ENCODE measurements at regions not wholly inside any gene's neighbourhood (a gene's known extent, or its start where the extent isn't known, plus 50 kb on each side); places are given as distances from the start of the nearest gene placed in this dataset.

GRCh38 chr7:38025815-38026214, 105.4 kb downstream of the EPDR1 start:
- TF ChIP-seq EP300 (IDR thresholded peaks at IDR 0.05) (no peak), POLR2A (IDR thresholded peaks at IDR 0.05; ENCODE audit: low read depth) (no peak)

Measured in esophagus muscularis mucosa (tissue), 2 donors.